ENCODE measurements at regions not wholly inside any gene's neighbourhood (a gene's known extent, or its start where the extent isn't known, plus 50 kb on each side); places are given as distances from the start of the nearest gene placed in this dataset.

DNA sequence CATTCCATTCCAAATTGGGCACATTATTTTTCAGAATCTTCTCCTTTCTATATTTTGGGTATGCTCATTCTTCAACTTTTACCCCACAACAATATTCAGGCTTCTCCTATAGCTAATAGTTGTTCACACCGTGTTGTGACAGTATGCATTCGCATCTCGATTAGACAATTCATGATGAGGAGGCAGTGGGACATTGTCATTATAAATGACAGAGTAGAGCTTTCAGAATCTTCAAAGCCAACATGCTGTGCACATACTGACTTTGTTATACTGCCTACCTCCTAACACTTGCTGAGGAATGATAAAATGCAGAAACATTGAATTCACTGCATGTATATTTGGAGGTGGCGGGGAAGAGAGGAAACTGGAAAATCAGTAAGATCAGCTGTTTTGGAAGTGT, 714.2 kb downstream of the SUCLG1 start:
- TF ChIP-seq, protein P1, sequence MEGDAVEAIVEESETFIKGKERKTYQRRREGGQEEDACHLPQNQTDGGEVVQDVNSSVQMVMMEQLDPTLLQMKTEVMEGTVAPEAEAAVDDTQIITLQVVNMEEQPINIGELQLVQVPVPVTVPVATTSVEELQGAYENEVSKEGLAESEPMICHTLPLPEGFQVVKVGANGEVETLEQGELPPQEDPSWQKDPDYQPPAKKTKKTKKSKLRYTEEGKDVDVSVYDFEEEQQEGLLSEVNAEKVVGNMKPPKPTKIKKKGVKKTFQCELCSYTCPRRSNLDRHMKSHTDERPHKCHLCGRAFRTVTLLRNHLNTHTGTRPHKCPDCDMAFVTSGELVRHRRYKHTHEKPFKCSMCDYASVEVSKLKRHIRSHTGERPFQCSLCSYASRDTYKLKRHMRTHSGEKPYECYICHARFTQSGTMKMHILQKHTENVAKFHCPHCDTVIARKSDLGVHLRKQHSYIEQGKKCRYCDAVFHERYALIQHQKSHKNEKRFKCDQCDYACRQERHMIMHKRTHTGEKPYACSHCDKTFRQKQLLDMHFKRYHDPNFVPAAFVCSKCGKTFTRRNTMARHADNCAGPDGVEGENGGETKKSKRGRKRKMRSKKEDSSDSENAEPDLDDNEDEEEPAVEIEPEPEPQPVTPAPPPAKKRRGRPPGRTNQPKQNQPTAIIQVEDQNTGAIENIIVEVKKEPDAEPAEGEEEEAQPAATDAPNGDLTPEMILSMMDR (IDR thresholded peaks at IDR 0.05; ENCODE audit: low read depth, low read length, poor library complexity, severe bottlenecking), result no peak
- TF ChIP-seq EZH2phosphoT487 (IDR thresholded peaks at IDR 0.05; ENCODE audit: borderline replicate concordance, low read length), result no peak

Data from DOHH2 (cell line).